ENCODE measurements at regions not wholly inside any gene's neighbourhood (a gene's known extent, or its start where the extent isn't known, plus 50 kb on each side); places are given as distances from the start of the nearest gene placed in this dataset.

- DNase-seq: no peak
Observed at GRCh38 chr13:40178130-40178529, 488.3 kb downstream of the FOXO1 start.

DNA sequence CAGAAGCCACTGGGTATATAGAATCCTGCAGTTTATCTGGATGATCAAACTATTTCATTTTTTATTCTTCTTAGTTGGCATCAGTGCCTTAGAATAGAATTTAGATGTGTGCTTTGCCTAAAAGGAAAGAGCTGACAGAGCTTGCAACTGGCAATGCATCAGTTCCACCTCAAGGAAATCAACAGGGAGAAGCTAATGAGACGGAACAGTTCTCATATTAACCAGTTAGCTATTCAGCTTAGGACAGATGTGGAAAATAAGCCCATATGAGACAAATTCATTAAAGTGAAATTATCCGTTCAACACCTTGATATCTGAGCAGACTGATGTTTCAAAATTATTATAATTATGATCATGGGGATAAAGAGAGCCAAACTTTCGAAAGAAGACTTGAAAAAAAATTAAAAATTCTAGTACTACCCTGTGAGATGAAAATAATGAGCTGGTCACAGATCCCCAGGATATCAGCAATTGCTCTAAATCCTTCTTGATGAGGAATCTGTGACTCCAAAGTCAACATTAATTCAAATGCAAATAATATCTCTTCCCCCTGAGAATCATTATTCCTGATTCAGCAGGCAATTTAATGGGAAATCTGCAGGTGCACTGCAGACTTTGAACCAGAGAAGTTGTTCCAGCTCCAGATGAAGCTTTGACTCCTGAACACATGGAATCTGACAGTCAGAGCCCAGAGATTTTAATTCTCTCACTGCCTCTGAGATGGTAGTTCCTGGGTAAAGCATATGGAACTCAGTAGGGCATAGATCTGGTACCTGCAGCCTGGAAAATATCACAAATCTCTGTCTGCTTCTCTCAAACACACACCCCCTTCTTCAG is 486.8 kb downstream of the FOXO1 start:
- DNase-seq: no peak

- DNase-seq: no peak
Observed at GRCh38 chr13:40180776-40181175, 485.7 kb downstream of the FOXO1 start.

GRCh38 chr13:40181203-40181845 is 485.1 kb downstream of the FOXO1 start:
- DNase-seq: peak; percentile 28

GRCh38 chr13:40182591-40182990 is 483.9 kb downstream of the FOXO1 start:
- DNase-seq: no peak

DNA sequence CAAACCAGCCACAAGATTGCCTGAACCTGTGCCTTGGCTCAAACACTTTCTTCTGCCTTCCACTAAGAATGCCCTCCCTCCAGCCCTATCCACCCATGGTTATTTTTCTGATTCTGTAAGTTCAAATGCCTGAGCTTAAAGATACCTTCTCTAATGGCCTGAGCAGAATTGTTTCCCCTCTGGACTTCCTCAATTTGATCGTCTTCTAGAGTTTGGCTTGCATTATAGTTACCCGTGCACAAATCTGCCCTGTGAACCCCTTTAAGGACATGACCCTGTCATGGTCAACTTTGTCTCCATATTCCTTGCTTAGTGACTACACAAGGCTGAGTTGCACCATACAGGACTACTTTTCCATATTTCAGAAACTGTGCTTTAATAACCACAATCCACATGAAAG is 481.0 kb downstream of the FOXO1 start:
- no peak for DNase-seq

- no peak for DNase-seq
Observed at GRCh38 chr13:40186041-40186440, 480.4 kb downstream of the FOXO1 start.

DNA sequence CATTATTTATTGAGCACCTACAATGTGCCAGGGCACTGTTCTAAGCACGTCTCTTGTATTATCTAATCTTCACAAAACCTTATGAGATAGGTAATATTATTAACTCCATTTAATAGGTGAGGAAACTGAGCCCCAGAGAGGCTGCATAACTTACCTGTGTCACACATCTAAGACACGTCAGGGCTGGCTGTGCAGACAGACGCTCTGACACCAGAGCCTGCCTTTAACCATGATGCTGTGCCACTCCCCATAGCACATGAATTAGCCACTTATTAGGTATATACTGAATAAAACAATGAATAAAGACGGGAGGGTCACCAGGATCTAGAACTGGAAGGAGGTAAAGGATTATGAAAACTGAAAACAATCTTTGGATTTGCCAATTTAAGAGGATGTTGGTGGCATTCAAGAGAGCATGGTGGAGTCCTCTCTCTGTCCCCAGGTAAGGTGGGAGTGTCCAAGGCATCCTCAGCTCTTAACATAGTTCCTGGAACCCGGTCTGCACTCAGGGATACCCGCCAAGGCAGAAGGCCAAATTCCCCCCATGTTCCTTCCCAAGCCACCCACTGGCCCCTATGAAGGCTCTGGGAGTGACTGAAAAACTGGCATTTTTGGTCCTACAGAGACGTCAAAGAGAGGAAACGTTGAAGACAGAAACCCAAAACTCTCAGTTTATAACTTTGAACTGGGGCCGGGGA is 479.7 kb downstream of the FOXO1 start:
- no peak for DNase-seq

DNA sequence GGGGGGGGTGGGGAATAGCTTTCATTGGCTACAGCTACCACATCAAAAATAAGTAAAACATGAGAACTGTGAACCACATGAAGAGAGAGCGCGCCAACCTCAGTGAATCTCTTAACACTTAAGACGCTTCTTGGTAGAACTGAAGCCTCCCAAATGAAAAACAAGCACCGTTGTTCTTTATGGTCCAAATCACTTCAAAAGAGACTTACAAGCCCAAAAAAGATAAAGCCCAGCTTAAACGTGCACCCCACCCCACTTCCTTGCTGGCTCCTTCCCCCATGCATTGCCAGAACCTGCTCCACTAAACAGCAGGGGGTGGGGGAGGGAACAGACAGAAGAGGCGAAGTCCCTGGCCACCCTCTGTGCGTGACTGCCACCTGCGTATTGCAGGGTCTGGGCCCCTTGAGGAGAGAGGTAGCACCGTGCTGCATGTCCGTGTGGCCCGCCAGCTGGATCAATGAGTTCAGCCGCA is 479.1 kb downstream of the FOXO1 start:
- DNase-seq: no peak

DNA sequence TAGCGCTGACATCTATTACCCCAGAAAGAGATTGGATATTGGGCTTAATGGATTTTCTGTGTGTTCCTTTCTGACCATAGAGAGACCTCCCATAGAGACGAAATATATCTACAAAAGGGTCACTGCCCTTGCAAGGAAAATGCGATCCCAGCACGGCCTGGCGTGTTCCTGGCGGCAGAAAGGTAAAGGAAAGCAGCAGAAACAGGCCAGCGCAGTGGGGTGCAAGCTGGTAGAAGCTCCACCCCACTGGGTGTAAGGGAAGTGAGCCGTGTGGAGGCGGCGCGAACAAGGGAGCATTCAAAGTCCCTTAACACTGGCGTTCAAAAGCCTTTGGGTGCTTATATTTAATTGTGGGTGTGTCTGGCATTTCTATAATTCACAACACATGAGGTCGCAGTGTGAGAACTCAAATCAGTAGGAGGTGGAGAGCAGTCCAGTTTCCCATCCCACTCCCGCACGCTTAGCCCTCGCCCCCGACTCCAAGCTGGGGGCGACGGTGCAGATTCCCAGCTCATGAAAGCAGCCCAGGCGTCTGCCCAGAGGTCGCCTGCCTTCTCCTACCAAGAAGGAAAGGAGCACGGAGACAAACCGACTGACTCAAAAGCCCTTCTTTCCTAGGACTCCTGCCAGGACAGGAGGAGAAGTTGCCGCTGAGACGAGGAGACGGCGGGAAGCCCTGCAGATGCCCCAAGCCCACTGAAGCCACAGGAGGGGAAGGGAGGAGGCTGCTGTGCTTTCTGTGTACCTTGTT is 478.4 kb downstream of the FOXO1 start:
- no peak for DNase-seq

DNA sequence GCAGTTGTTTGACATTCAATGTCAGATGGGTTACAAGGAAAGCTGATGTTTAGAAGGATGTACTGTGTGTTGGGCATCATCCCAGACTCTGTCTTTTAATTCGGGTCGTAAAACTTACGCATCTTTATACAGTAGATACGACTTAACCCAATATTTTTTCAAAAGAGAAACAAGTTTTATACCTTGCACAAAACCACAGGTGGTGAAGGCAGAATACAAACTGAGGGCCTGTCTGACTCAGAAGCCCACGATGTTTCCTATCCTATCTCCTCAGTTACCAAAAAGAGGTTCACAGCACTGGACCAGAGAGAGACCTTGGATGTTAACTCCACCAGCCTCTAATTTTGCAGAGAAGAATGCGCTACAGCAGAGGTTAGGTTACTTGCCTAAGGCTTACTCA is 477.0 kb downstream of the FOXO1 start:
- no peak for DNase-seq

GRCh38 chr13:40189898-40190630 is 476.4 kb downstream of the FOXO1 start:
- DNase-seq: no peak

- peak; percentile 39 for DNase-seq
Observed at GRCh38 chr13:40190641-40191100, 475.8 kb downstream of the FOXO1 start.

GRCh38 chr13:40191186-40191980 is 475.1 kb downstream of the FOXO1 start:
- DNase-seq: no peak

- no peak for DNase-seq
Observed at GRCh38 chr13:40192452-40192851, 474.0 kb downstream of the FOXO1 start.

GRCh38 chr13:40192858-40193257 is 473.6 kb downstream of the FOXO1 start:
- no peak for DNase-seq

DNA sequence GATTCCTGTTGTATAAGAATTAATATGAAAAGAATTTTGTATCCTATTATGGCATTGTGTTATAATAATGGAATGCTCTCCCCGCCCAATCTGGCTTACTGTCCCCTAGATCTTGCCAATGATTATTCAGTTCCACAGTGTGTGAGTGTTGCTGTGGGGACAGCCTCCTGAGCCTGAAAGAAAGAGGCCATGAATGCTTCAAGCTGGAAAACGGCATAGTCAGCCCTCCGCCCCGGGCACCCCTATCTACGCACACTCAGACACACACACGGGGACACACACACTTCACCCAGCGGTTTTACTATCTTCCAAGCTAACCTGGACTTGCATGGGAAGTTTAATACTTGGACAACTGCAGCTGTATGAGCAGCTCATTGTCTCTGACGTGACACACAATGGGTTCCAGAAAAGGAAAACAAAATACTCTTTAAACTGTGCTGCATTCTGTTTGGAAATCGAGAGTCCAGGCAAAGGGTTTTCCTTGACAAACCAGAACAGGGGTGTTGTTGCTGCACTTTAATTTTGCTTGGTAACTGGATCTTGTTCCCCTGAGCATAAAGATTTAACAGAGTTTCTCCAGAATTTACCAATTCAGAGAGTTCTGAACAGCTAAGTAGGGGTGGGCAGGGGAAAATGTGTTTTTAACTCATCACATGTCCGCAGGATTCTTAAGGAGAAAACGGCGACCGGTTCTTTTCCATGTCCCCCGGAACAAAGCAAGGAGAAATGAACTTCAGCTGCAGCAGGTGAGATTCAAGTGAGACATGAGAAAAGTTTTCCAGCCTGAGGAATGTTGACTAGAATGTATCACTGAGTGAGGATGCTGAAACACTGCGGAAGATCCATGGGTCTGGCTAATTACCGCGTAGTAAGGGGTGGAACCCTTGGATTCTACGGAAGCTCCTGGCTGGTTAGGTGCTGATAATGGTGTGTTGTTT is 472.9 kb downstream of the FOXO1 start:
- DNase-seq: no peak

DNA sequence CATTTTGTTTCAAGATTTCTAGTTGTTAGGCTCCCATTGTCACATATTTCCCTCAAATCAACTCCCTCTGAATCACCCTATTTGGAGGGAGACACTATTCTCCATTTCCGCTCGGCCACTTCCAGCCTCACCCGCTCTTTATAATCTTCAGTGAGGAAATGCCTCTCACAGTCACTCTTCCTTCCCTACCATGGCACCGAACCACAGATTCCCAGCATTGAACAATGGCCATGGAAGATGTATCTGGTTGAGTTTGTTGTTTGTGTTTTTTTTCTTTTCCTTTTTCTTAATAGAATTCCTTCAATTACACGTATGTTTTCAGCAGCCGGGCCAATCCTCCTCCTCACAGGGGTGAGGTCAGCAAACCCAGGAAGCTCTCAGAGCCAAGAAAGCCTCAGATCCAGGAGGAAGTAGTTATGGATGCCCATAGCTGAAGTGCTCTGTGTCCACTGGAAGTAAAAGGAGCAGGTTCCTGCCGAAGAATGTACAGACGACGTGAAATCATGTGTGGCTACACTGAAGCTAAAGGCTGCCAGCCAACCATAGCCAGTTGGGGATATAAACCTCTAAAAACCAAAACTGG is 472.1 kb downstream of the FOXO1 start:
- DNase-seq: no peak

- no peak for DNase-seq
Observed at GRCh38 chr13:40197049-40197448, 469.4 kb downstream of the FOXO1 start.
